HUES64 (cell line): ENCODE measurements at regions not wholly inside any gene's neighbourhood (a gene's known extent, or its start where the extent isn't known, plus 50 kb on each side); places are given as distances from the start of the nearest gene placed in this dataset.

Experiments used
- H3K27ac ChIP-seq: 2 replicates; pipeline ENCODE4 v1.7.0; 2013; ENCODE audit warnings: low read depth, low read length, inconsistent platforms
- H3K27me3 ChIP-seq: 2 replicates; pipeline ENCODE4 v1.6.1; 2013; ENCODE audit warnings: mild to moderate bottlenecking, low read length; ENCODE audit not compliant: insufficient read depth
- H3K36me3 ChIP-seq: 2 replicates; pipeline ENCODE4 v1.6.1; 2013; ENCODE audit warnings: mild to moderate bottlenecking, low read length; ENCODE audit not compliant: insufficient read depth
- H3K4me1 ChIP-seq: 2 replicates; pipeline ENCODE4 v1.6.1; 2013; ENCODE audit warnings: mild to moderate bottlenecking, low read length, moderate library complexity; ENCODE audit not compliant: insufficient read depth
- H3K4me3 ChIP-seq: 2 replicates; pipeline ENCODE4 v1.5.1; 2013; ENCODE audit warnings: mild to moderate bottlenecking, low read length, moderate library complexity
- H3K9ac ChIP-seq: 2 replicates; pipeline ENCODE4 v1.6.1; 2013; ENCODE audit warnings: mild to moderate bottlenecking, low read depth, low read length
- H3K9me3 ChIP-seq: 2 replicates; pipeline ENCODE4 v1.6.1; 2013; ENCODE audit warnings: low read depth, low read length; ENCODE audit not compliant: insufficient read depth
- WGBS: fragments of 150-250, 120-280 bp; methylation state at CpG from one replicate; pipeline ENCODE4 v1.1.7; 2013; ENCODE audit warnings: missing lambda C conversion rate; 5-methylcytosine and 5-hydroxymethylcytosine counted together

GRCh38 chr22:27488456-27489177 is 312.9 kb downstream of the MN1 start:
- Histone ChIP-seq H3K27ac (no peak overlapping the region), H3K4me3 (no peak overlapping the region)
- WGBS: 86% methylated on average over 12 of the region's 12 CpGs

DNA sequence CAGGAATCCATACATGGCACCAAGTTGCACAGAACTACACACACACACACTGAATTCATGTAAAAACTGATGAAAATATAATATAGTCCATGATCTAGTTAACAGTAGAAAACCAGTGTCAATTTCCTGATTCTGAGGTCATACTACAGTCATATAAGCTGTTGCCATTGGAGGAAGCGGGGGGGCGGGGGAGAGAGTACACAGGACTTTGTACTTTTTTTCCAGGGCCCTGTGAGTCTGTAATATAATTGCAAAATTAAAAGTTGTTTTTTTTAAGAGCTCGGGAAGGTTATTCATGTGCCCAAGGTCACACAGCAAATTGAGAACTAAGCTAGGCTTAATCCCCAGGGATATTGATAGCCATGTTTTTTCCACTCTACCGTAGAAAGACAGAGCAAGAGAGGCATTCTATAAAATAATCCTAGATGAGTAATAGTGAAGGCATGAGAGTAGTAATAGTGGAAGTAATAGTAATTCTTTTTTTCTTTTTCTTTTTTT is 312.3 kb downstream of the MN1 start:
- no peaks in the 10 kb centered on the region for H3K36me3 ChIP-seq
- WGBS: 93% methylated on average over 4 of the region's 4 CpGs

More at GRCh38 chr22:27488456-27489177, 312.9 kb downstream of the MN1 start:
- no peaks in the 10 kb centered on the region for H3K36me3 ChIP-seq
- no peak overlapping the region for H3K9ac ChIP-seq
- no peaks in the 10 kb centered on the region for H3K27me3 ChIP-seq
- no peaks in the 10 kb centered on the region for H3K9me3 ChIP-seq
- no peaks in the 10 kb centered on the region for H3K4me1 ChIP-seq

DNA sequence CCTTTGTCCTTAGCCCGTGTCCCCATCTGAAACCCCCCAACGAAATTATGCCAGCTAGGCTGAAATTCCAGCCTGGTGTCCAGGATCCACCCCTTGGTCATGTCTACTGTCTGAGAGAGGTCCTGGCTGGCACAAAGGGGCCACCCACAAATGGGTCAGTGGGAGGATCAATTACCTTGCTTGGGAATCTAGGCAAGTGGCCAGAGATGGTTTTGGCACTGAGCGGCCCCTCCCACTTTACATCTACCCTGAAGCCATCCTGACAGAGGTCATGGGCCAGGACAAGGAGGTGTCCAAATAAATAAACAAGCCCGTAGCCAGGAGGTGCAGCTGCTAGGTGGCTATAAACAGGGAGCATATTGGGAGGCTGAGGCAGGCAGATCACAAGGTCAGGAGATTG is 311.5 kb downstream of the MN1 start:
- WGBS: 91% methylated on average over 4 of the region's 4 CpGs
- H3K4me3 ChIP-seq: no peak overlapping the region

More for the DNA sequence above, 312.3 kb downstream of the MN1 start:
- no peaks in the 10 kb centered on the region for H3K27me3 ChIP-seq
- no peak overlapping the region for H3K9ac ChIP-seq
- no peak overlapping the region for H3K27ac ChIP-seq
- H3K9me3 ChIP-seq: no peaks in the 10 kb centered on the region
- H3K4me1 ChIP-seq: peaks cover 2% of the 10 kb centered on the region; the same call in 1 of the 2 replicates
- no peak overlapping the region for H3K4me3 ChIP-seq

GRCh38 chr22:27491888-27492287 is 309.7 kb downstream of the MN1 start:
- Histone ChIP-seq H3K4me3 (no peak overlapping the region), H3K36me3 (no peaks in the 10 kb centered on the region), H3K9me3 (no peaks in the 10 kb centered on the region), H3K9ac (no peak overlapping the region), H3K4me1 (peaks cover 14% of the 10 kb centered on the region; the same call in 1 of the 2 replicates), H3K27me3 (no peaks in the 10 kb centered on the region), H3K27ac (no peak overlapping the region)
- 93% methylated on average over 5 of the region's 5 CpGs for WGBS

More for the DNA sequence above, 311.5 kb downstream of the MN1 start:
- H3K27me3 ChIP-seq: no peaks in the 10 kb centered on the region
- H3K36me3 ChIP-seq: no peaks in the 10 kb centered on the region
- H3K27ac ChIP-seq: no peak overlapping the region
- no peaks in the 10 kb centered on the region for H3K9me3 ChIP-seq
- H3K9ac ChIP-seq: no peak overlapping the region
- peaks cover 10% of the 10 kb centered on the region; the same call in 1 of the 2 replicates for H3K4me1 ChIP-seq

GRCh38 chr22:27492566-27493201 is 308.9 kb downstream of the MN1 start:
- 91% methylated on average over 5 of the region's 5 CpGs for WGBS
- Histone ChIP-seq H3K27me3 (no peaks in the 10 kb centered on the region), H3K9ac (no peak overlapping the region), H3K4me1 (peaks cover 14% of the 10 kb centered on the region; the same call in 1 of the 2 replicates), H3K9me3 (no peaks in the 10 kb centered on the region), H3K27ac (no peak overlapping the region), H3K36me3 (no peaks in the 10 kb centered on the region), H3K4me3 (no peak overlapping the region)

GRCh38 chr22:27493796-27494195 is 307.8 kb downstream of the MN1 start:
- Histone ChIP-seq H3K9ac (no peak overlapping the region), H3K36me3 (no peaks in the 10 kb centered on the region), H3K4me1 (peaks cover 14% of the 10 kb centered on the region; the same call in 1 of the 2 replicates), H3K4me3 (no peak overlapping the region), H3K9me3 (no peaks in the 10 kb centered on the region), H3K27me3 (no peaks in the 10 kb centered on the region), H3K27ac (peak overlapping the region; percentile 47; the same call in 1 of the 2 replicates)
- WGBS: 98% methylated on average over 4 of the region's 4 CpGs

DNA sequence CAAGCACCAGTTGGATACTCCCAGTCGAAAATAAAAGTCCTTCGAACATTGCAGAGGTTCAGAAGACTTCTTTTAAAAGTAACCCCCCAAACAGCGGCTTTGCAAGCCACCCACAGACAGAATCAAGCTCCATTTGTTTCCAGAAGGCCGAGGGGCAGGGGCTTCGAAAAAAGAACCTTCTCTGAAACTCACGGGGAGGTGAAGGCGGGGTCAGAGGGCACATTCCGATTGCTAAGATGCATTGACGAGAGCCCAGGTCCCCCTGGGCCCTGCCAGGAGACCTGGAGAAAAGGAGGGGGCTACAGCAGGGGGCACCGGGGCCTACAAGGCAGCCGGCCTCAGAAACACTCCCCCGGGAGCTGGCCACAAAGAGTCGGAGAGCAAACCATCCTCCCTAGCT is 306.8 kb downstream of the MN1 start:
- Histone ChIP-seq H3K27ac (peak overlapping the region; percentile 47; the same call in 1 of the 2 replicates), H3K36me3 (no peaks in the 10 kb centered on the region), H3K9me3 (no peaks in the 10 kb centered on the region), H3K4me3 (no peak overlapping the region), H3K4me1 (peaks cover 14% of the 10 kb centered on the region; the same call in 1 of the 2 replicates), H3K27me3 (no peaks in the 10 kb centered on the region), H3K9ac (no peak overlapping the region)
- 44% methylated on average over 13 of the region's 13 CpGs for WGBS

GRCh38 chr22:27495325-27495724 is 306.2 kb downstream of the MN1 start:
- H3K27me3 ChIP-seq: no peaks in the 10 kb centered on the region
- WGBS: 78% methylated on average over 8 of the region's 8 CpGs
- no peak overlapping the region for H3K27ac ChIP-seq
- H3K36me3 ChIP-seq: no peaks in the 10 kb centered on the region
- no peaks in the 10 kb centered on the region for H3K9me3 ChIP-seq
- H3K4me3 ChIP-seq: no peak overlapping the region
- no peak overlapping the region for H3K9ac ChIP-seq
- peaks cover 14% of the 10 kb centered on the region; the same call in 1 of the 2 replicates for H3K4me1 ChIP-seq

DNA sequence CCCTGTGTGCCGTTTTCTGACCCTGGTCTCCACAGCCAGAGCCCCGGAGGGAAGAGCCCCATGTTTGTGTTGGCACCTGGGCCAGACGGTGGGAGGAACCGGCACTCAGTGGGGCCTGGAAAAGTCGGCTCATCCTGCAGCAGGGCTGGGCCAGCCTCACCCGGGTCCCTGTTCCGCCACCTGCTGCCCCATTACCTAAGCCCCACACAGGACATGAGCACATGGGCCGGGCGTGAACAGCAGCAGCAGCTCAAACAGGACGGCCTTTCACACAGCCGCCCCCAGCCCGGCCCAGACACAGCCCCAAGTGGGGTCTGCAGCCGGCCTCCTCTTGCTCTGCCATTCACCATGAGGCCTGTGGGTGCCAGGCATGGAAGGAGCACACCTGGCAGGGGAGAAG is 302.4 kb downstream of the MN1 start:
- no peaks in the 10 kb centered on the region for H3K36me3 ChIP-seq
- WGBS: 83% methylated on average over 13 of the region's 13 CpGs
- no peak overlapping the region for H3K27ac ChIP-seq
- peaks cover 18% of the 10 kb centered on the region; the same call in 1 of the 2 replicates for H3K4me1 ChIP-seq
- H3K9ac ChIP-seq: no peak overlapping the region
- H3K27me3 ChIP-seq: peaks cover 13% of the 10 kb centered on the region
- H3K4me3 ChIP-seq: no peak overlapping the region
- no peaks in the 10 kb centered on the region for H3K9me3 ChIP-seq

GRCh38 chr22:27501191-27501936 is 300.2 kb downstream of the MN1 start:
- Histone ChIP-seq H3K36me3 (no peaks in the 10 kb centered on the region), H3K4me3 (no peak overlapping the region), H3K9ac (no peak overlapping the region), H3K27me3 (peaks cover 32% of the 10 kb centered on the region), H3K4me1 (peaks cover 4% of the 10 kb centered on the region; the same call in 1 of the 2 replicates), H3K27ac (no peak overlapping the region), H3K9me3 (no peaks in the 10 kb centered on the region)
- WGBS: 61% methylated on average over 9 of the region's 9 CpGs

- no peak overlapping the region for H3K4me3 ChIP-seq
- WGBS: 40% methylated on average over 4 of the region's 4 CpGs
- no peak overlapping the region for H3K9ac ChIP-seq
- peaks cover 4% of the 10 kb centered on the region; the same call in 1 of the 2 replicates for H3K4me1 ChIP-seq
- peaks cover 36% of the 10 kb centered on the region for H3K27me3 ChIP-seq
- no peak overlapping the region for H3K27ac ChIP-seq
- no peaks in the 10 kb centered on the region for H3K36me3 ChIP-seq
- H3K9me3 ChIP-seq: no peaks in the 10 kb centered on the region
Observed at GRCh38 chr22:27502327-27502726, 299.2 kb downstream of the MN1 start.
